ENCODE measurements at regions not wholly inside any gene's neighbourhood (a gene's known extent, or its start where the extent isn't known, plus 50 kb on each side); places are given as distances from the start of the nearest gene placed in this dataset.
A peak's percentile ranks its signal among the peaks of the same experiment; 100 is the strongest.

DNA sequence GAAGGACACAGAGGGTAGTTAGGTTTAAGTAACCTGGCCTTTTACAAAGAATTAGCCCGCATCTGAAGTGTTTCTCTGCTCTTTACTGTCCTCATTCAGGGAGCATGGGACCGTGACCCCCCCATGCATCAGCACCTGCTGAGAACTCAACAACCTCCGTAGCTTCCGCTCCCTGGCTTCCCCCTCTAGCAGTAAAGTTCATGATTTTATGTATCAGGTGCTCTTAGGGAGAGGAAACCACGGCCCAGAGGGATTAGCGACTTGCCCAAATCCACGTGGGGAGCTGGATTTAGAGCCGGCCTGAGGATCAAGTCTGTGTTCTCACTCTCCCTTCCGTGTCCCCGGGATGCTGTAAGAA, 284.6 kb upstream of the GATB start:
- no peak for DNase-seq
- Histone ChIP-seq H3K4me3 (peak overlapping the region in 2 of 4 donors; percentile 19 to 50), H3K36me3 (no peaks in the 10 kb centered on the region), H3K4me1 (peaks cover 6 to 12% (median 8%) of the 10 kb centered on the region in 3 donors), H3K27ac (no peak overlapping the region), H3K9me3 (no peaks in the 10 kb centered on the region), H3K27me3 (peaks cover 0 to 16% (median 0%) of the 10 kb centered on the region in 4 donors)
- intact Hi-C loops (cut with DNase I) = no loop called here
- no peak for TF ChIP-seq POLR2A (IDR thresholded peaks at IDR 0.05)
- TF ChIP-seq, protein P1, sequence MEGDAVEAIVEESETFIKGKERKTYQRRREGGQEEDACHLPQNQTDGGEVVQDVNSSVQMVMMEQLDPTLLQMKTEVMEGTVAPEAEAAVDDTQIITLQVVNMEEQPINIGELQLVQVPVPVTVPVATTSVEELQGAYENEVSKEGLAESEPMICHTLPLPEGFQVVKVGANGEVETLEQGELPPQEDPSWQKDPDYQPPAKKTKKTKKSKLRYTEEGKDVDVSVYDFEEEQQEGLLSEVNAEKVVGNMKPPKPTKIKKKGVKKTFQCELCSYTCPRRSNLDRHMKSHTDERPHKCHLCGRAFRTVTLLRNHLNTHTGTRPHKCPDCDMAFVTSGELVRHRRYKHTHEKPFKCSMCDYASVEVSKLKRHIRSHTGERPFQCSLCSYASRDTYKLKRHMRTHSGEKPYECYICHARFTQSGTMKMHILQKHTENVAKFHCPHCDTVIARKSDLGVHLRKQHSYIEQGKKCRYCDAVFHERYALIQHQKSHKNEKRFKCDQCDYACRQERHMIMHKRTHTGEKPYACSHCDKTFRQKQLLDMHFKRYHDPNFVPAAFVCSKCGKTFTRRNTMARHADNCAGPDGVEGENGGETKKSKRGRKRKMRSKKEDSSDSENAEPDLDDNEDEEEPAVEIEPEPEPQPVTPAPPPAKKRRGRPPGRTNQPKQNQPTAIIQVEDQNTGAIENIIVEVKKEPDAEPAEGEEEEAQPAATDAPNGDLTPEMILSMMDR (IDR thresholded peaks at IDR 0.05) = no peak
- WGBS, 2 donors = 61 to 77% methylated on average over 5 to 6 of the region's 10 CpGs

DNA sequence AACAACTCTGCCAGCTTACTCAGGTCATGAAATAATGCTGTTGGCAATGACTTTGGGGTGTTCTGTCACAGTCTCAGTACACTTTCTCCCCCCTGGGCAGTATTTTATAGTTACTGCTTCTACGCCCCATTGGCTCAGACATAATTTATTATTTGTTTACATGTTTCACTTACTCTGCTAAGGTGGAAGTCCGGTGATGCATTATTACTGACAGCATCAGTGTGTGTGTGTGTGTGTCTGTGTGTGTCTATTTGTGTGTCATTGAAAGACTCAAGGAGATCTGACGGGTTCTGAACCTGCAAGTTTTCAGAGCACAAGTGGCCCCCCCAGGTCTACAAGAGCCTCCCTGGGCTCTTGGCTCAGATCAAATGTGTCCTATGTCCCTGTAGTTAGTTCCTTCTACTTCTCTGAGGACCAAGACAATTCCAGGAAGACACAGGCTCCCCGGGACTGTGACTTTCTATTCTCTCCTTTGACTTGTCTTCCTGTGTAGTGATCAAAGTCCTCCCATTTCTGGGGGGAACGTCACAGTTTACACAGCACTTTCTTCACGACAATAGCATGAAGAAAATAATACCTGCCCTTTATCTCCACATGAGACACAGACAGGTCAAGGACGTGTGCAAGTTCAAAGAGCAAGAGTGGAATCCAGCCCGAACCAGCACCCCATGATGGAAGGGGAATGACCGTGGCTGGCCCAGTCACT, 283.7 kb upstream of the GATB start:
- Histone ChIP-seq H3K36me3 (no peaks in the 10 kb centered on the region), H3K27ac (no peak overlapping the region), H3K9me3 (no peaks in the 10 kb centered on the region), H3K27me3 (peaks cover 0 to 16% (median 0%) of the 10 kb centered on the region in 4 donors), H3K4me1 (peaks cover 6 to 12% (median 8%) of the 10 kb centered on the region in 3 donors), H3K4me3 (no peak overlapping the region)
- TF ChIP-seq, protein P1 (IDR thresholded peaks at IDR 0.05) = no peak
- TF ChIP-seq POLR2A (IDR thresholded peaks at IDR 0.05) = no peak
- WGBS, 2 donors = 77% methylated on average over 6 to 9 of the region's 9 CpGs
- intact Hi-C loops (cut with DNase I) = no loop called here
- DNase-seq = no peak

DNA sequence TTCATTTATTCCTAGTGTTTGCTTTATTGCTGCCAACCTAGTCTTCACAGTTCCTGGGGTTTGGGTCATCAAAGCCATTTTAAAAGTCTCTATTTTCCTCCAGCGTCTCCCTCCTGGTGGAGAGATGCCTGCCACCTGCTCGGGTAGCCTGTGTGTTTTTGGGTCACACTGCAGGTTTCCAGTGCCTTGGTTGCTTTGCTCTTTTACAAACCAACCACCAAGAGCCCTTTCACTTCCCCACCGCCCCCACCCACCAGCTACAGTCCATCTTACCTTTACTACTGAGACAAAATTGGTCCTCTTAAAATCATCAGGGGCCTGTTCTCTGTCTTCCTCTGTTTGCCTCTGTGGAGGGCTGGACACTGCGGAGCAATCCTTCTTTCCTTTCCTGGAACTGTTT, 280.5 kb upstream of the GATB start:
- DNase-seq = no peak
- Histone ChIP-seq H3K4me1 (peaks cover 6 to 12% (median 8%) of the 10 kb centered on the region in 3 donors), H3K27me3 (peaks cover 0 to 16% (median 0%) of the 10 kb centered on the region in 4 donors), H3K36me3 (no peaks in the 10 kb centered on the region), H3K27ac (no peak overlapping the region), H3K9me3 (no peaks in the 10 kb centered on the region), H3K4me3 (no peak overlapping the region)
- intact Hi-C loops (cut with DNase I) = no loop called here
- WGBS, 2 donors = 65 to 94% methylated on average over 3 to 4 of the region's 4 CpGs
- TF ChIP-seq, protein P1 (IDR thresholded peaks at IDR 0.05) = no peak
- no peak for TF ChIP-seq POLR2A (IDR thresholded peaks at IDR 0.05)

DNA sequence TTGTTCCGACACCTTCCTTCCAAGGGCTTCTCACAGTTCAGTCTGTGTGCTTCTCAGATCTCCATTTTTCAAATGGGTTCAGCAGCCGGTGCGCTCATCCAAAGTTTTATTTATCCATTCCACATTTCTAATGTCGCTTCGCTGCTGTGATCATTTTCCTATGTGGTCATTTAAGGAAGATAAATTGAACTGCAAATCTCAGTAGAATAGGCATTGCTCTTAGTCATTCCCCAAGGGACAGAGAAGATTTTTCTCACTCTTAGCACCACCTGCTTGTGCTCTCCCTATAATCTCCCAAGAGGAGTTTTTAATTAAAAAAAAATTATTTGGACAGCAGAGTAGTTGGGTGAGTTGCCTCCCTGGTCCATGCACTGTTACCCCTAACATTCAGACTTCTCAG, 278.9 kb upstream of the GATB start:
- no peak for DNase-seq
- TF ChIP-seq, protein P1 (IDR thresholded peaks at IDR 0.05) = no peak
- TF ChIP-seq POLR2A (IDR thresholded peaks at IDR 0.05) = no peak
- peak overlapping the region in 1 of 4 donors; percentile 30 for H3K27ac ChIP-seq
- no peaks in the 10 kb centered on the region for H3K36me3 ChIP-seq
- 76 to 80% methylated on average over 5 of the region's 5 CpGs for WGBS, 2 donors
- no peaks in the 10 kb centered on the region for H3K4me1 ChIP-seq
- no peaks in the 10 kb centered on the region for H3K9me3 ChIP-seq
- peaks cover 0 to 4% (median 0%) of the 10 kb centered on the region in 4 donors for H3K27me3 ChIP-seq
- intact Hi-C loops (cut with DNase I) = no loop called here
- no peak overlapping the region for H3K4me3 ChIP-seq

DNA sequence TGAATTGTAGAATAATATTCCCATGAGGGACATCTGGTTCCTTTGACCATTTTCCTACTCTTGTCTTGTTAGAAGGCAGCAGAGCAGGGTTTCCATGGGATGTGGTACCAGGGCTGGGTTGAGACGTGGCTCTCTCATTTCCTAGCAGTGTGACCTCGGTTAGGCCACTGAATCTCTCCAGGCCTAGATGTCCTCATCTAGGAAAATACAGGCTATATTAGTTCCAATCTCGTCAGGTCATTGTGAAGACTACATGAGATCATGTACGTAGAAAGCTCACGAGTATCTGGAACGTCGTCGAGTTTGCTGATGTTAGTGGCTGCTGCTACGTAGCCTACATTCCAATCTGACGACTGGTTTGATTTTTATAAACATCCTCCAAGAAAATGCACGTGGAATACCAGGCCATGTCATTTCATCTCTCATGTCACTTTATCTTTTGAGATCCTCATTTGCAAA, 278.2 kb upstream of the GATB start:
- intact Hi-C loops (cut with DNase I) = no loop called here
- H3K27ac ChIP-seq = peak overlapping the region in 1 of 4 donors; percentile 30
- TF ChIP-seq POLR2A (IDR thresholded peaks at IDR 0.05) = no peak
- TF ChIP-seq, protein P1 (IDR thresholded peaks at IDR 0.05) = no peak
- no peaks in the 10 kb centered on the region for H3K9me3 ChIP-seq
- no peak overlapping the region for H3K4me3 ChIP-seq
- 59 to 72% methylated on average over 6 to 11 of the region's 11 CpGs for WGBS, 2 donors
- no peaks in the 10 kb centered on the region for H3K4me1 ChIP-seq
- H3K27me3 ChIP-seq = no peaks in the 10 kb centered on the region
- H3K36me3 ChIP-seq = no peaks in the 10 kb centered on the region
- DNase-seq = no peak

Measured in esophagus squamous epithelium (tissue), 5 donors.